Liver (tissue), 8 donors: ENCODE measurements at regions not wholly inside any gene's neighbourhood (a gene's known extent, or its start where the extent isn't known, plus 50 kb on each side); places are given as distances from the start of the nearest gene placed in this dataset.

Experiments used
- DNase-seq: peaks from one replicate; pipeline ENCODE4 v3.0.0-alpha.2; 2017; ENCODE audit warnings: low spot score
- H3K27ac ChIP-seq, 2 donors: one replicate each; pipeline ENCODE4 v1.7.0; 2013; ENCODE audit warnings: inconsistent platforms in 2 of 2, low read length in 2 of 2, control low read depth in 1 of 2, low read depth in 1 of 2, mild to moderate bottlenecking in 1 of 2
- H3K27me3 ChIP-seq, 4 donors: one replicate each; pipeline versions ENCODE4 v1.6.1 to v1.7.0; 2013; ENCODE audit warnings: low read length in 3 of 4, inconsistent platforms in 1 of 4, mild to moderate bottlenecking in 1 of 4, moderate library complexity in 1 of 4; ENCODE audit not compliant: control insufficient read depth in 4 of 4, insufficient read depth in 4 of 4
- H3K36me3 ChIP-seq, 4 donors: one replicate each; pipeline versions ENCODE4 v1.6.1 to v1.7.0; 2013; ENCODE audit warnings: low read length in 3 of 4, mild to moderate bottlenecking in 3 of 4, low read depth in 1 of 4, moderate library complexity in 1 of 4; ENCODE audit not compliant: control insufficient read depth in 4 of 4, insufficient read depth in 3 of 4
- H3K4me1 ChIP-seq, 4 donors: one replicate each; pipeline versions ENCODE4 v1.6.1 to v1.7.0; 2013; ENCODE audit warnings: low read length in 3 of 4, mild to moderate bottlenecking in 3 of 4, moderate library complexity in 1 of 4; ENCODE audit not compliant: control insufficient read depth in 4 of 4, insufficient read depth in 4 of 4
- H3K4me3 ChIP-seq, 3 donors: one replicate each; pipeline versions ENCODE4 v1.6.1 to v1.7.0; 2013; ENCODE audit warnings: low read length in 3 of 3, control low read depth in 1 of 3, low read depth in 1 of 3, mild to moderate bottlenecking in 1 of 3
- H3K9ac ChIP-seq, 2 donors: one replicate each; pipeline ENCODE4 v1.7.0; 2013; ENCODE audit warnings: low read length in 2 of 2, mild to moderate bottlenecking in 2 of 2, moderate library complexity in 2 of 2, control low read depth in 1 of 2, low read depth in 1 of 2
- H3K9me3 ChIP-seq, 4 donors: one replicate each; pipeline versions ENCODE4 v1.6.1 to v1.7.0; 2013; ENCODE audit warnings: low read length in 3 of 4; ENCODE audit not compliant: control insufficient read depth in 4 of 4
- EGR1 ChIP-seq, 2 donors: IDR thresholded peaks; 2 replicates each; pipeline ENCODE4 v1.6.1; 2016 to 2018; ENCODE audit warnings: antibody characterized with exemption in 2 of 2, low read depth in 2 of 2
- FOXA1 ChIP-seq: IDR thresholded peaks from 2 replicates; pipeline ENCODE4 v1.6.1; 2016; ENCODE audit warnings: antibody characterized with exemption
- FOXA2 ChIP-seq: IDR thresholded peaks from 2 replicates; pipeline ENCODE4 v1.6.1; 2016; ENCODE audit warnings: antibody characterized with exemption
- GABPA ChIP-seq, 2 donors: IDR thresholded peaks in 1 of 2; conservative IDR thresholded peaks in 1 of 2; 2 replicates each; pipeline ENCODE4 v1.6.1; 2016; ENCODE audit warnings: antibody characterized with exemption in 2 of 2, mild to moderate bottlenecking in 1 of 2, moderate library complexity in 1 of 2
- HNF4A ChIP-seq, 2 donors: conservative IDR thresholded peaks; 2 replicates each; pipeline ENCODE4 v1.6.1; 2016; ENCODE audit warnings: antibody characterized with exemption in 2 of 2, mild to moderate bottlenecking in 2 of 2
- HNF4G ChIP-seq: IDR thresholded peaks from 2 replicates; pipeline ENCODE4 v1.6.1; 2016; ENCODE audit warnings: antibody characterized with exemption
- JUND ChIP-seq, 2 donors: IDR thresholded peaks; 2 replicates each; pipeline ENCODE4 v1.6.1; 2016; ENCODE audit warnings: antibody characterized with exemption in 2 of 2
- MAX ChIP-seq: IDR thresholded peaks from 2 replicates; pipeline ENCODE4 v1.6.1; 2016; ENCODE audit warnings: antibody characterized with exemption
- NR2F2 ChIP-seq: IDR thresholded peaks from 2 replicates; pipeline ENCODE4 v1.6.1; 2016; ENCODE audit warnings: antibody characterized with exemption
- RAD21 ChIP-seq, 2 donors: IDR thresholded peaks; 2 replicates each; pipeline ENCODE4 v1.6.1; 2016; ENCODE audit warnings: antibody characterized with exemption in 2 of 2, mild to moderate bottlenecking in 2 of 2
- REST ChIP-seq: IDR thresholded peaks from 2 replicates; pipeline ENCODE4 v1.6.1; 2016; ENCODE audit warnings: antibody characterized with exemption, mild to moderate bottlenecking
- RXRA ChIP-seq, 2 donors: IDR thresholded peaks; 2 replicates each; pipeline ENCODE4 v1.6.1; 2017 to 2018; ENCODE audit warnings: antibody characterized with exemption in 2 of 2, mild to moderate bottlenecking in 1 of 2
- SP1 ChIP-seq: IDR thresholded peaks from 2 replicates; pipeline ENCODE4 v1.6.1; 2018; ENCODE audit warnings: antibody characterized with exemption, mild to moderate bottlenecking
- TAF1 ChIP-seq: conservative IDR thresholded peaks from 2 replicates; pipeline ENCODE4 v1.6.1; 2016; ENCODE audit warnings: antibody characterized with exemption, mild to moderate bottlenecking
- YY1 ChIP-seq: IDR thresholded peaks from 2 replicates; pipeline ENCODE4 v1.6.1; 2016; ENCODE audit warnings: antibody characterized with exemption, mild to moderate bottlenecking
- WGBS: extraction: QIAGEN DNeasy Blood & Tissue Kit; methylation state at CpG from one replicate; pipeline ENCODE4 v1.1.7; 2013; 5-methylcytosine and 5-hydroxymethylcytosine counted together
- TF ChIP-seq, protein P1 (sequence below): IDR thresholded peaks from 2 replicates; pipeline ENCODE4 v1.6.1; 2016; ENCODE audit warnings: antibody characterized with exemption
- TF ChIP-seq, protein P2 (sequence below): IDR thresholded peaks from 2 replicates; pipeline ENCODE4 v1.6.1; 2016; ENCODE audit warnings: antibody characterized with exemption
- TF ChIP-seq, protein P3 (sequence below): fragments of 150-350 bp; IDR thresholded peaks from 2 replicates; pipeline ENCODE4 v1.5.1; 2017; ENCODE audit warnings: improper control_type of control experiment, low read depth, low read length; ENCODE audit not compliant: missing input control
- donor health status: healthy.
- donor health status: healthy.
- donor health status: healthy.
- donor health status: healthy.
- donor health status: healthy.

DNA sequence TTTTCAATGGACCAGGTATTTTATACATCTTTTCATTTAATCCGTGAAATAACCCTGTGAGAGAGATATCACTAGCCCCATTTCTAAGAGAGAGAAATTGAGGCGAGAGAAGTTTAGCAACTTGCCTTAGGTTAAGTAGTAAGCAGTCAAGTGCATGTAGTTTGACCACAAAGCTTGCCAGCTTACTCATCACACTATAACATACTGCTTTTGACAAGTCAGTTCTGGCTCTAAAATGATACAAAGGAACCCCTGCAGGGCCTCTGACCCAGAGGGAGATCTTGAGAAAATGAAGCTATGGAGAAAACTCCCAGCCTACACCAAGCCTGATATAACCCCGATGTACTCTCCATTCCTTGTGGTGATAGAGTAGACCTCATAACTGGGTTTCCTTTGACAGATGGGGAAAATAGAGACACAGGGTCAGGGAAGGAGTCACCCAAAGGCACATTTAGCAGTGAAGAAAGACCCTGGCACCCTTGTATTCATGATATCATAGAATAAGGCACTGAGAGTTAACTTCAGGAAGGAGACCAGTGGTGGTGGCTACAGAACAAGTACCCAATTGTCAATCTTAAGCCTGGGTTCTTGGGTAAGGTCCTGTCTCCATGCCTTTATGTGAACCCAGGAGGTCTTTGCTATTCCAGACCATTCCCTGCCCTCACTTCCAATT, 60.2 kb upstream of the MSN start:
- no peaks in the 10 kb centered on the region for H3K36me3 ChIP-seq
- no peak for DNase-seq

More for the DNA sequence above, 60.2 kb upstream of the MSN start:
- 91% methylated on average over 3 of the region's 3 CpGs for WGBS
- Histone ChIP-seq H3K4me3 (no peak overlapping the region), H3K27ac (no peak overlapping the region), H3K4me1 (no peaks in the 10 kb centered on the region), H3K9me3 (no peaks in the 10 kb centered on the region), H3K9ac (no peak overlapping the region), H3K27me3 (no peaks in the 10 kb centered on the region)
- TF ChIP-seq TAF1 (no peak), REST (no peak), SP1 (no peak), EGR1 (IDR thresholded peaks at IDR 0.05; ENCODE audit: low read depth in 2 of 2) (no peak), RXRA (IDR thresholded peaks at IDR 0.05) (no peak), RAD21 (IDR thresholded peaks at IDR 0.05) (no peak), MAX (no peak), FOXA2 (no peak), HNF4A (conservative IDR thresholded peaks at IDR 0.05) (no peak), NR2F2 (no peak), HNF4G (no peak), GABPA (IDR thresholded peaks at IDR 0.05 in 1 of 2, conservative IDR thresholded peaks at IDR 0.05 in 1 of 2) (no peak), YY1 (no peak), JUND (IDR thresholded peaks at IDR 0.05) (no peak), FOXA1 (no peak)
- TF ChIP-seq, protein P1, sequence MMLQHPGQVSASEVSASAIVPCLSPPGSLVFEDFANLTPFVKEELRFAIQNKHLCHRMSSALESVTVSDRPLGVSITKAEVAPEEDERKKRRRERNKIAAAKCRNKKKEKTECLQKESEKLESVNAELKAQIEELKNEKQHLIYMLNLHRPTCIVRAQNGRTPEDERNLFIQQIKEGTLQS: no peak
- TF ChIP-seq, protein P2, sequence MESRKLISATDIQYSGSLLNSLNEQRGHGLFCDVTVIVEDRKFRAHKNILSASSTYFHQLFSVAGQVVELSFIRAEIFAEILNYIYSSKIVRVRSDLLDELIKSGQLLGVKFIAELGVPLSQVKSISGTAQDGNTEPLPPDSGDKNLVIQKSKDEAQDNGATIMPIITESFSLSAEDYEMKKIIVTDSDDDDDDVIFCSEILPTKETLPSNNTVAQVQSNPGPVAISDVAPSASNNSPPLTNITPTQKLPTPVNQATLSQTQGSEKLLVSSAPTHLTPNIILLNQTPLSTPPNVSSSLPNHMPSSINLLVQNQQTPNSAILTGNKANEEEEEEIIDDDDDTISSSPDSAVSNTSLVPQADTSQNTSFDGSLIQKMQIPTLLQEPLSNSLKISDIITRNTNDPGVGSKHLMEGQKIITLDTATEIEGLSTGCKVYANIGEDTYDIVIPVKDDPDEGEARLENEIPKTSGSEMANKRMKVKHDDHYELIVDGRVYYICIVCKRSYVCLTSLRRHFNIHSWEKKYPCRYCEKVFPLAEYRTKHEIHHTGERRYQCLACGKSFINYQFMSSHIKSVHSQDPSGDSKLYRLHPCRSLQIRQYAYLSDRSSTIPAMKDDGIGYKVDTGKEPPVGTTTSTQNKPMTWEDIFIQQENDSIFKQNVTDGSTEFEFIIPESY: no peak
- TF ChIP-seq, protein P3, sequence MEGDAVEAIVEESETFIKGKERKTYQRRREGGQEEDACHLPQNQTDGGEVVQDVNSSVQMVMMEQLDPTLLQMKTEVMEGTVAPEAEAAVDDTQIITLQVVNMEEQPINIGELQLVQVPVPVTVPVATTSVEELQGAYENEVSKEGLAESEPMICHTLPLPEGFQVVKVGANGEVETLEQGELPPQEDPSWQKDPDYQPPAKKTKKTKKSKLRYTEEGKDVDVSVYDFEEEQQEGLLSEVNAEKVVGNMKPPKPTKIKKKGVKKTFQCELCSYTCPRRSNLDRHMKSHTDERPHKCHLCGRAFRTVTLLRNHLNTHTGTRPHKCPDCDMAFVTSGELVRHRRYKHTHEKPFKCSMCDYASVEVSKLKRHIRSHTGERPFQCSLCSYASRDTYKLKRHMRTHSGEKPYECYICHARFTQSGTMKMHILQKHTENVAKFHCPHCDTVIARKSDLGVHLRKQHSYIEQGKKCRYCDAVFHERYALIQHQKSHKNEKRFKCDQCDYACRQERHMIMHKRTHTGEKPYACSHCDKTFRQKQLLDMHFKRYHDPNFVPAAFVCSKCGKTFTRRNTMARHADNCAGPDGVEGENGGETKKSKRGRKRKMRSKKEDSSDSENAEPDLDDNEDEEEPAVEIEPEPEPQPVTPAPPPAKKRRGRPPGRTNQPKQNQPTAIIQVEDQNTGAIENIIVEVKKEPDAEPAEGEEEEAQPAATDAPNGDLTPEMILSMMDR: no peak
